NB4 (cell line): ENCODE measurements at regions not wholly inside any gene's neighbourhood (a gene's known extent, or its start where the extent isn't known, plus 50 kb on each side); places are given as distances from the start of the nearest gene placed in this dataset.
A peak's percentile ranks its signal among the peaks of the same experiment; 100 is the strongest.

ENCODE experiments used
- DNase-seq: peaks from one replicate; pipeline ENCODE4 v3.0.0; 2010; ENCODE audit warnings: low read depth
- H3K4me3 ChIP-seq: one replicate; pipeline ENCODE4 v1.5.1; 2011; ENCODE audit warnings: mild to moderate bottlenecking, low read depth, low read length, moderate library complexity
- CTCF ChIP-seq: IDR thresholded peaks from one replicate; pipeline ENCODE4 v1.5.1; 2012; ENCODE audit warnings: low read depth, low read length
- MYC ChIP-seq: IDR thresholded peaks from 2 replicates; pipeline ENCODE4 v1.6.1; 2011; ENCODE audit warnings: low read depth, low read length
- POLR2A ChIP-seq: IDR thresholded peaks from 2 replicates; pipeline ENCODE4 v1.6.1; 2011; ENCODE audit warnings: mild to moderate bottlenecking; ENCODE audit not compliant: insufficient read length; ENCODE audit errors: extremely low read depth
- TF ChIP-seq, protein P1 (sequence below): IDR thresholded peaks from 2 replicates; pipeline ENCODE4 v1.6.1; 2011; ENCODE audit warnings: low read depth, low read length

- no peak overlapping the region for H3K4me3 ChIP-seq
- no peak for DNase-seq
- TF ChIP-seq CTCF: no peak
- no peak for TF ChIP-seq MYC
- TF ChIP-seq POLR2A: no peak
- TF ChIP-seq, protein P1, sequence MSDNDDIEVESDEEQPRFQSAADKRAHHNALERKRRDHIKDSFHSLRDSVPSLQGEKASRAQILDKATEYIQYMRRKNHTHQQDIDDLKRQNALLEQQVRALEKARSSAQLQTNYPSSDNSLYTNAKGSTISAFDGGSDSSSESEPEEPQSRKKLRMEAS: no peak
Measured at GRCh38 chr3:110567029-110567428, 504.6 kb upstream of the NECTIN3 start.

- TF ChIP-seq CTCF: no peak
- no peak for TF ChIP-seq POLR2A
- TF ChIP-seq, protein P1: no peak
- no peak for TF ChIP-seq MYC
- no peak for DNase-seq
- H3K4me3 ChIP-seq: no peak overlapping the region
Measured at GRCh38 chr3:110568246-110568645, 503.4 kb upstream of the NECTIN3 start.

DNA sequence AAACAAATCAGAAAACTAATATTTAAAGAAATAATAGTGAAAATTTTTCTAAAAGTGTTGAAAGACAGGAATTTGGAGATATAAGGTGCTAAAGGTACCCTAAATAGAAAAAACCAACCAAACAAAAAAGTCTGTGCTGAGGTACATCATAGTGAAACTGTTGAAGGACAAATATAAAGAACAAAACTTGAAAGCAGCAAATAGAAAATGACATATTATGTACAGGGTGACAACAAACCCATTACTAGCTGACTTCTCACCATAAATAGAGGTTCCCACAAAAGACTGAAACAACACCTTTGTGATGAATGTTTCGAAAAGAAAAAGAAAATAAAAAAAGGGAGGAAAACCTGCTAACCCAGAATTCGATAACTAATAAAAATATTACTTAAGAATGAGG is 502.5 kb upstream of the NECTIN3 start:
- TF ChIP-seq, protein P1: no peak
- TF ChIP-seq MYC: no peak
- TF ChIP-seq CTCF: no peak
- TF ChIP-seq POLR2A: no peak
- no peak overlapping the region for H3K4me3 ChIP-seq
- no peak for DNase-seq

DNA sequence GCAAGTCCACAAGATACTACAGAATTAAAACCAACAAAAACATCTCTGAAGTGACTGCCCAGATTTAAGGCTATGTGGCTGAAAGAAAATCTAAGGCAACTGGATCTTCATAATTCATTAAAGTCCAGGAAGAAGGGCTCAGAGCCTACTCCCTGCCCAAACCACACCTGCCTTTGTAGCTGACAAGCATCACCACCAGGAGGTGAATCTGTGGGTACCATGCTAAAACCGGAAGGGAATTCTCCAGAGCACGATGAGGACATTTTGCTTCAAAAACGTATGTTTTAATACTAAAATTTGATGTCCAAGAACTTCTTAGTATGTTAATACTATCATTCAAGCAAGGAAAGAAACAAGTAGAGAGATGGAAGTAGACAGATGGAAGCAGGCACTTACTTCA is 495.9 kb upstream of the NECTIN3 start:
- H3K4me3 ChIP-seq: no peak overlapping the region
- no peak for TF ChIP-seq CTCF
- TF ChIP-seq POLR2A: no peak
- TF ChIP-seq, protein P1: no peak
- no peak for TF ChIP-seq MYC
- DNase-seq: no peak

- DNase-seq: peak; percentile 40
- H3K4me3 ChIP-seq: no peak overlapping the region
- no peak for TF ChIP-seq CTCF
- TF ChIP-seq, protein P1: no peak
- TF ChIP-seq POLR2A: no peak
- no peak for TF ChIP-seq MYC
Measured at GRCh38 chr3:110576960-110577359, 494.7 kb upstream of the NECTIN3 start.

- no peak for DNase-seq
- TF ChIP-seq MYC: no peak
- TF ChIP-seq CTCF: no peak
- TF ChIP-seq POLR2A: no peak
- TF ChIP-seq, protein P1: no peak
- H3K4me3 ChIP-seq: no peak overlapping the region
Measured at GRCh38 chr3:110577854-110578253, 493.8 kb upstream of the NECTIN3 start.
